WI38 (cell line): ENCODE measurements at regions not wholly inside any gene's neighbourhood (a gene's known extent, or its start where the extent isn't known, plus 50 kb on each side); places are given as distances from the start of the nearest gene placed in this dataset.

Experiments
- H3K4me3 ChIP-seq: 2 replicates; pipeline ENCODE4 v1.5.1; 2011; ENCODE audit warnings: low read depth, mild to moderate bottlenecking, control low read depth, low read length
- TF ChIP-seq, protein P1 (sequence below): IDR thresholded peaks from 2 replicates; pipeline ENCODE4 v1.5.1; 2012; ENCODE audit warnings: low read depth, mild to moderate bottlenecking, control low read depth, low read length

DNA sequence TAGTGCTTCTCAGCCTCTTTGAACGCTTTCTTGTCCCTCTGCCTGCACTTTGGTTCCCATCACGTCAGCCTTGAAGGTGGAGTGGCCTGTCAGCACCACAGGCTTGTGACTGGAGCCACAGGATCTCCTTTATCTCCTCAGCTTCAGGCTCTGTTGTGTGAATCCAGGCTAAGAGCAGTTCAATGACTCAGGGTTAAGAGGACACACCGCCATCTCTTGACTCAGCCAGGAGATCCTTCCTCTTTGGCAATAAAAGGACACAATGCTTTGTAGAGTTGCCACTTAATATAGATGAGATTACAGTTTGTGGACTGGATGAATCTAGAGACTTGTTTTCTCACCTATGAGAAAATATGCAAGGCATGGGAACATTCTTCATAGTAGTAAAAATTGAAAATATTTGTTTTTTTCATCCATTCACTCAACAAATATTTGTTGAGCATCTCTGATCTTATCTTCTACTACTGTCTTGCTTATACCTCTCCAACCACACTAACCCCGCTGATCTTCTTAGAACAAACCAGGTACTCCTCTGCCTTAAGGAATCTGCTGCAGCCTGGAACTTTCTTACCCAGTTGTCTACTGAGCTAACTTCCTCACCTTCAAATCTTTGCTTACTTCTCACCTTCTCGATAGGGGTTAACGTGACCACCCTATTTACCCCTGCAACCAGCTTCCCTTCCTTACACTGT, 62.3 kb downstream of the UCHL1 start:
- TF ChIP-seq, protein P1, sequence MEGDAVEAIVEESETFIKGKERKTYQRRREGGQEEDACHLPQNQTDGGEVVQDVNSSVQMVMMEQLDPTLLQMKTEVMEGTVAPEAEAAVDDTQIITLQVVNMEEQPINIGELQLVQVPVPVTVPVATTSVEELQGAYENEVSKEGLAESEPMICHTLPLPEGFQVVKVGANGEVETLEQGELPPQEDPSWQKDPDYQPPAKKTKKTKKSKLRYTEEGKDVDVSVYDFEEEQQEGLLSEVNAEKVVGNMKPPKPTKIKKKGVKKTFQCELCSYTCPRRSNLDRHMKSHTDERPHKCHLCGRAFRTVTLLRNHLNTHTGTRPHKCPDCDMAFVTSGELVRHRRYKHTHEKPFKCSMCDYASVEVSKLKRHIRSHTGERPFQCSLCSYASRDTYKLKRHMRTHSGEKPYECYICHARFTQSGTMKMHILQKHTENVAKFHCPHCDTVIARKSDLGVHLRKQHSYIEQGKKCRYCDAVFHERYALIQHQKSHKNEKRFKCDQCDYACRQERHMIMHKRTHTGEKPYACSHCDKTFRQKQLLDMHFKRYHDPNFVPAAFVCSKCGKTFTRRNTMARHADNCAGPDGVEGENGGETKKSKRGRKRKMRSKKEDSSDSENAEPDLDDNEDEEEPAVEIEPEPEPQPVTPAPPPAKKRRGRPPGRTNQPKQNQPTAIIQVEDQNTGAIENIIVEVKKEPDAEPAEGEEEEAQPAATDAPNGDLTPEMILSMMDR, result no peak

DNA sequence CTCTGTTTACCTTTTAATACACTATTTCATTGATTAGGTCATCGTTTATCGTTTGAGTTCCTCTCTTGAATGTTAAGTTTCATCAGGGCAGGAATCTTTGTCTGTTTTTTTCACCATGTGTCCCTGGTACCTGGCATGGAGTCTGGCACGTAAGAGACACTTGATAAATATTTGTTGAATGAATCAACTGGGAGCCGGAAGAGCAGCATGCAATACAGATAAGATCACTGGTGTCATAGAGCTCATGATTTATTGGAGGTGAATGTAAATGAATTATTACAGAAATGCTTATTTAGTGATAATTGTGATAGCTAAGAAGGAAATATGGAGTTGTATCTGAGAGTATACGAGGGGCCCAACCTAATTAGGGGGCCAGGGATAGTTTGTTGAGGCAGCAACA, 62.8 kb downstream of the UCHL1 start:
- TF ChIP-seq, protein P1, result no peak
- H3K4me3 ChIP-seq, result no peak overlapping the region

More for the DNA sequence above, 62.3 kb downstream of the UCHL1 start:
- H3K4me3 ChIP-seq, result no peak overlapping the region

DNA sequence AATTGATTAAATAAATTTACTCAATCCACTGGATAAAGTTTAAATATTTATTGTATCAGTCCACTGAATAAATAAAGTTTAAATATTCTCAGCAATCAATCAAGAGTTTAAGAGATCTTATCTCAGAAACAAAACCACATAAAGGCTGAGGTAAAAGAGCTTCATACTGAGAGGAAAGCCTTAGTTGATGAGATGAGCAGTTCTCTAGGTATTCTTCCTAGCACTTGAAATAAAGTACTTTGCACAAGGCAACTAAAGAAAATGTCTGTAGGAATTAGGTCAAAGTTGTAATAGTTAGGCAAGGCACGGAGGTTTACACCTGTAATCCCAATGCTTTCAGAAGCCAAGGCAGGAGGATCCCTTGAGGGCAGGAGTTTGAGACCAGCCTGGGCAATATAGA, 63.5 kb downstream of the UCHL1 start:
- H3K4me3 ChIP-seq, result no peak overlapping the region
- TF ChIP-seq, protein P1, result no peak

DNA sequence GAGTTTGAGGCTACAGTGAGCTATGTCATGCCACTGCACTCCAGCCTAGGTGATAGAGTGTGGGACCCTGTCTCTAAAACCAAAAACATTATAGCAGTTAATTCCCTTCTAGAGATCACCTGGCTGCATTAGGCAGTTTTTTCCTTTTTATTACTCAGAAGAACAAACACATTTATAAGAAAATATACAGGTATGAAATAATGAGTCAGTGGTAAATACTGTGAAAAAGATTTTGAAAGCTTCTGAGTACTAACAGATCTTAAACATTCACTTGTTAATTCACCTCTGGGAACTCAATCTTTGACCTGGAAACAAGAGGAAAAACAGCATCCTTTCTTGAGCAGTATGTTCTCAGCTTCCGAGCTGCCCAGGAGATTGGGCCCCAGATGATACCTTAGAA, 64.1 kb downstream of the UCHL1 start:
- TF ChIP-seq, protein P1, result no peak
- H3K4me3 ChIP-seq, result no peak overlapping the region

DNA sequence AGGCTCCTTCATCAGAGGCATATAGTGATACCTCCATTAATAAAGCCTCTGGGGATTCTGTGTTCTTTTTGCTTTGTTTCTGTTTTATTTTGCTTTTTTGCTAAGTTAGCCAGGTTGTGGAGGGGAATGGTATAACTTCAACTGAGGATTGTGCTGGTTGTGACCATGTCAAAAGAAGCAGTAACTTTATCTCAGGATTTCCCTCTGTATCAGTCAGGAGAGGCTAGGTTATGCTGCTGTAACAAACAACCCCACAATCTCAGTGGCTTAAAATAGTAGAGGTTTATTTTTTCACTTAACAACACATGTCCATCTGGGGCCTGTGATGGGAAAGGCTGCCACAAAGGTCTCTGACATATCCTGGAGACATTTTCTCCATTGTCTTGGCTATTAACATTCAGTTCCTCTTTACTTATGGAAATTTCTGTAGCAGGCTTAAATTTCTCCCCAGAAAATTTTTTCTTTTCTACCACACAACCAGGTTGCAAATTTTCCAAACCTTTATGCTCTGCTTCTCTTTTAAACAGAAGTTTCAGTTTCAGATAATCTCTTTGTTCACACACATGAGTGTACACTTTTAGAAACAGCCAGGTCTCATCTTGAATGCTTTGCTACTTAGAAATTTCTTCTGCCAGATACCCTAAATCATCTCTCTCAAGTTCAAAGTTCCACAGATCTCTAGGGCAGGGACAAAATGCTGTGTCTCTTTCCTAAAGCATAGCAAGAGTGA, 64.7 kb downstream of the UCHL1 start:
- TF ChIP-seq, protein P1, result no peak
- H3K4me3 ChIP-seq, result no peak overlapping the region

DNA sequence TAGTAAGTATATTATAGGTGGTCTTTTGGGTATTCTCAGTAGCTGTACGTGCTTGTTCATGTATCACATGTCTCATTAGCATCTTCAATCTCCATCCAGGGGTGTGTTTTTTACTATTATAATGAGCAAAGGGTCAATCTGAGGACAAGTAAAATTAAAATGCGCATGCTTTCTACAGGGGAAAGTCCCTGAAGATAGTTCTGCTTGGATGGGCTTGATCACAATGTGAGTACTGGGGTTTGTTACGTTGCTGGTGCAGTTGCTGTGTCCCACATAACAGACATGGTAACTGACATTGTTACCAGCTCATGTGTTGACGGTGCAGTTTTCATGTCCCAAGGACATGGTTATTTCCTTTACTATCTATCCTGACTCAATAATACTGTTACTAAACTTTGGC, 65.9 kb downstream of the UCHL1 start:
- H3K4me3 ChIP-seq, result no peak overlapping the region
- TF ChIP-seq, protein P1, result no peak

DNA sequence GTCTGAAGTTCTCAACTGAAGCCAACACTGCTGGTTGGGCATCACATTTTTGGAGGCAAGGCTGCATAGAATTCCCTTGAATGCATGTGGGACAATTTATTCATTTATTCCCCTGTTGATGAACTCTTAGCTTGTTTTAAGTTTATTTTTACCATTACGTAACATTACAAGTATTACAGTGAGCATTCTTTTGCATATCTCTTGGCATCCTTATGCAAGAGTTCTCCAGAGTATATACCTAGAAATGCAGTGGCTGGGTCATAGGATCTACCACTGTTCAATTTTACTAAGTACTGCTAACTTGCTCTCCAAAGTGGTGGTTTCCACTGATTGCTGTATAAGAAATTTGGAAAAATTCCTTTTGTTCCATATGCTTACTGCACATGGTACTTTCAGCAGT, 66.5 kb downstream of the UCHL1 start:
- no peak overlapping the region for H3K4me3 ChIP-seq
- TF ChIP-seq, protein P1, result no peak
